ENCODE measurements at regions not wholly inside any gene's neighbourhood (a gene's known extent, or its start where the extent isn't known, plus 50 kb on each side); places are given as distances from the start of the nearest gene placed in this dataset.

DNA sequence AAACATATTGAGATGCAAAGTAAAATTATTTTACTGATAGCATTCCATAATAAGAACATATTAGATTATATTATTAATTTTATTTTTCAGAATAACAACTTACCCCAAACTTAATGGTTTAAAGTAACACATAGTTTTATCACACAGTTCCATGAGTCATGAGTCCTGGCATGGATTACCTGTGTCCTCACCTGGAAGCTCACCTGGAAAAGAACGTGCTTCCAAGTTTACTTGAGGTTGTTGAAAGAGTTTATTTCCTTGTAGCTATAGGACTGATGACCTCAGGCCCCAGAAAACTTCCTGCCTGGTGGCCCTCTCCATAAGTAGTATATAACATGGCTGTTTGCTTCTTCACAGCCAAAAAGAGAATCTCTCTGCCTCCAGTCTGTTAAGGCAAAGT lies 254.6 kb downstream of the TFEC start:
- no peak overlapping the region for H3K4me3 ChIP-seq (ENCODE audit: low read length)
- H3K4me2 ChIP-seq (ENCODE audit: low read depth, low read length) = no peak overlapping the region
- H3K79me2 ChIP-seq (ENCODE audit: low read length) = no peaks in the 10 kb centered on the region
- TF ChIP-seq EZH2phosphoT487 (IDR thresholded peaks at IDR 0.05; ENCODE audit: low read length) (no peak), EZH2 (optimal IDR thresholded peaks at IDR 0.05; ENCODE audit: low read depth, low read length) (no peak)
- TF ChIP-seq, protein P1, sequence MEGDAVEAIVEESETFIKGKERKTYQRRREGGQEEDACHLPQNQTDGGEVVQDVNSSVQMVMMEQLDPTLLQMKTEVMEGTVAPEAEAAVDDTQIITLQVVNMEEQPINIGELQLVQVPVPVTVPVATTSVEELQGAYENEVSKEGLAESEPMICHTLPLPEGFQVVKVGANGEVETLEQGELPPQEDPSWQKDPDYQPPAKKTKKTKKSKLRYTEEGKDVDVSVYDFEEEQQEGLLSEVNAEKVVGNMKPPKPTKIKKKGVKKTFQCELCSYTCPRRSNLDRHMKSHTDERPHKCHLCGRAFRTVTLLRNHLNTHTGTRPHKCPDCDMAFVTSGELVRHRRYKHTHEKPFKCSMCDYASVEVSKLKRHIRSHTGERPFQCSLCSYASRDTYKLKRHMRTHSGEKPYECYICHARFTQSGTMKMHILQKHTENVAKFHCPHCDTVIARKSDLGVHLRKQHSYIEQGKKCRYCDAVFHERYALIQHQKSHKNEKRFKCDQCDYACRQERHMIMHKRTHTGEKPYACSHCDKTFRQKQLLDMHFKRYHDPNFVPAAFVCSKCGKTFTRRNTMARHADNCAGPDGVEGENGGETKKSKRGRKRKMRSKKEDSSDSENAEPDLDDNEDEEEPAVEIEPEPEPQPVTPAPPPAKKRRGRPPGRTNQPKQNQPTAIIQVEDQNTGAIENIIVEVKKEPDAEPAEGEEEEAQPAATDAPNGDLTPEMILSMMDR (IDR thresholded peaks at IDR 0.05; ENCODE audit: low read length) = no peak
- no peaks in the 10 kb centered on the region for H3K27me3 ChIP-seq (replicated peaks; ENCODE audit: insufficient read depth, low read length)
- no peaks in the 10 kb centered on the region for H3K36me3 ChIP-seq (replicated peaks; ENCODE audit: insufficient read depth, low read length)
- H3F3A ChIP-seq (ENCODE audit: insufficient read depth, low read length) = no peaks in the 10 kb centered on the region
- no peaks in the 10 kb centered on the region for H4K20me1 ChIP-seq (ENCODE audit: insufficient read depth, low read length)
- no peak for DNase-seq
- H3K27ac ChIP-seq (ENCODE audit: low read length) = no peak overlapping the region
- H3K9me2 ChIP-seq (replicated peaks; ENCODE audit: insufficient read depth, low read length) = no peaks in the 10 kb centered on the region
- H3K4me1 ChIP-seq (ENCODE audit: low read length) = no peaks in the 10 kb centered on the region
- H2AFZ ChIP-seq (ENCODE audit: low read length) = no peak overlapping the region
- H3K9me3 ChIP-seq (replicated peaks; ENCODE audit: insufficient read depth, low read length) = no peaks in the 10 kb centered on the region
- no peak overlapping the region for H3K9ac ChIP-seq (ENCODE audit: low read length)

DNA sequence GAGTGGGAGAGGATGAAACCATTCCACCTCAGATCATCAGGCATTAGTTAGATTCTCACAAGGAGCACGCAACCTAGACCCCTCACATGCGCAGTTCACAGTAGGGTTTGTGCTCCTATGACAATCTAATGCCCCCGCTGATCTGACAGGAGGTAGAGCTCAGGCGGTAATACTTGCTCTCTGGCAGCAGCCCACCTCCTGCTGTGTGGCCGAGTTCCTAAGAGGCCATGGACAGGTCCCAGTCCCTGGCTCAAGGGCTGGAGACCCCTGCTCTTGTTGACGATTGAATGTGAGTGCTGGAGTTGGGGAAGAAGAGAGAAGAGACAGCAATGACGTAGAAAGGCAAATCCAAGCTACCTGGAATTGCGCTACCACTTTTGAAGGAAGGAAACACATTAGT lies 267.2 kb downstream of the TFEC start:
- DNase-seq = no peak

DNA sequence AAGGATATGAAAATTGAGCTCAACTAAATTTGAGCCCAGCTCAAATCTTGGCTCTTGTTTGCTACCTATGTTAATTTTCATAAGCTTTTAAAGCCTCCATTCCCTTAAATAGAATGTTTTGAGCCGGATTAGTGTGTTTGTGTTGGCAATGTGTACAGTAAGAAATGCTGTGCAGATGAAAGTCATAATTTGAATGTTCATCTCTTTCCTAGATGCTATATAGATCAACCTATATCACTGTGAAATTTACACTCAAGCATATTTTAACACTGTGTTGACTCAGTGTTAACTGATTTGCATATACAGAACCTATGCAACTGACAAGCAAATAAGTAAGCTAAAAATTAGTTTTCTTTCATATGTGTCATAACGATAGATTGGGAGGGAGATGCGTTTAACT lies 272.5 kb downstream of the TFEC start:
- Histone ChIP-seq H3K36me3 (replicated peaks; ENCODE audit: insufficient read depth, low read length) (no peaks in the 10 kb centered on the region), H3K27ac (ENCODE audit: low read length) (no peak overlapping the region), H3K9me3 (replicated peaks; ENCODE audit: insufficient read depth, low read length) (no peaks in the 10 kb centered on the region), H3K9ac (ENCODE audit: low read length) (no peak overlapping the region), H3K4me2 (ENCODE audit: low read depth, low read length) (no peak overlapping the region), H4K20me1 (ENCODE audit: insufficient read depth, low read length) (no peaks in the 10 kb centered on the region), H3K79me2 (ENCODE audit: low read length) (no peaks in the 10 kb centered on the region), H3K4me3 (ENCODE audit: low read length) (no peak overlapping the region), H3K27me3 (replicated peaks; ENCODE audit: insufficient read depth, low read length) (no peaks in the 10 kb centered on the region), H2AFZ (ENCODE audit: low read length) (no peak overlapping the region), H3F3A (ENCODE audit: insufficient read depth, low read length) (no peaks in the 10 kb centered on the region), H3K9me2 (replicated peaks; ENCODE audit: insufficient read depth, low read length) (no peaks in the 10 kb centered on the region), H3K4me1 (ENCODE audit: low read length) (no peaks in the 10 kb centered on the region)
- DNase-seq = no peak
- TF ChIP-seq EZH2phosphoT487 (IDR thresholded peaks at IDR 0.05; ENCODE audit: low read length) = no peak
- TF ChIP-seq EZH2 (optimal IDR thresholded peaks at IDR 0.05; ENCODE audit: low read depth, low read length) = no peak
- TF ChIP-seq, protein P1 (IDR thresholded peaks at IDR 0.05; ENCODE audit: low read length) = no peak

More for the DNA sequence above, 267.2 kb downstream of the TFEC start:
- Histone ChIP-seq H3K9me3 (replicated peaks; ENCODE audit: insufficient read depth, low read length) (no peaks in the 10 kb centered on the region), H3F3A (ENCODE audit: insufficient read depth, low read length) (no peaks in the 10 kb centered on the region), H3K9ac (ENCODE audit: low read length) (no peak overlapping the region), H3K27me3 (replicated peaks; ENCODE audit: insufficient read depth, low read length) (no peaks in the 10 kb centered on the region), H3K4me2 (ENCODE audit: low read depth, low read length) (no peak overlapping the region), H3K79me2 (ENCODE audit: low read length) (no peaks in the 10 kb centered on the region), H2AFZ (ENCODE audit: low read length) (no peak overlapping the region), H3K9me2 (replicated peaks; ENCODE audit: insufficient read depth, low read length) (no peaks in the 10 kb centered on the region), H3K36me3 (replicated peaks; ENCODE audit: insufficient read depth, low read length) (no peaks in the 10 kb centered on the region), H3K4me3 (ENCODE audit: low read length) (no peak overlapping the region), H3K27ac (ENCODE audit: low read length) (no peak overlapping the region), H3K4me1 (ENCODE audit: low read length) (no peaks in the 10 kb centered on the region), H4K20me1 (ENCODE audit: insufficient read depth, low read length) (no peaks in the 10 kb centered on the region)
- TF ChIP-seq EZH2 (optimal IDR thresholded peaks at IDR 0.05; ENCODE audit: low read depth, low read length) = no peak
- no peak for TF ChIP-seq EZH2phosphoT487 (IDR thresholded peaks at IDR 0.05; ENCODE audit: low read length)
- TF ChIP-seq, protein P1 (IDR thresholded peaks at IDR 0.05; ENCODE audit: low read length) = no peak
